ENCODE measurements at regions not wholly inside any gene's neighbourhood (a gene's known extent, or its start where the extent isn't known, plus 50 kb on each side); places are given as distances from the start of the nearest gene placed in this dataset.

- no peak for TF ChIP-seq POLR2A (IDR thresholded peaks at IDR 0.05)
- no peak for TF ChIP-seq CTCF (IDR thresholded peaks at IDR 0.05 in 4 of 5, conservative IDR thresholded peaks at IDR 0.05 in 1 of 5)
These were observed 944.0 kb upstream of the TSPY4 start for GRCh38 chrY:8393246-8393645.

All from gastrocnemius medialis (tissue), 4 donors.